GM13976 (cell line): ENCODE measurements at regions not wholly inside any gene's neighbourhood (a gene's known extent, or its start where the extent isn't known, plus 50 kb on each side); places are given as distances from the start of the nearest gene placed in this dataset.
"Not testable (repeated sequence)": the region's sequence is repeated elsewhere in the genome, so short reads cannot be mapped to it uniquely, and the experiment has no call there.

ENCODE experiments used
- DNase-seq: peaks from one replicate; pipeline ENCODE4 v3.0.0; 2012; ENCODE audit warnings: low spot score
- in situ Hi-C: fragments of 300-500 bp; cut with MboI; formaldehyde crosslinking; loops from one replicate; pipeline ENCODE4 v1.12.0; 2022; ENCODE audit warnings: low sequenced_read_pairs, mixed read lengths, inconsistent platforms; ENCODE audit not compliant: unreplicated experiment
- TF ChIP-seq, protein P1 (sequence below): IDR thresholded peaks from 2 replicates; pipeline ENCODE4 v1.5.1; 2012; ENCODE audit warnings: borderline replicate concordance, mild to moderate bottlenecking; ENCODE audit not compliant: insufficient read depth; ENCODE audit errors: extremely low read depth, missing control alignments, control extremely low read depth

- in situ Hi-C loops, result loop anchor here (25.0 kb wide), 1 partner anchor 323 kb away; the partner anchor contains the start of gene TLE3
- TF ChIP-seq, protein P1, sequence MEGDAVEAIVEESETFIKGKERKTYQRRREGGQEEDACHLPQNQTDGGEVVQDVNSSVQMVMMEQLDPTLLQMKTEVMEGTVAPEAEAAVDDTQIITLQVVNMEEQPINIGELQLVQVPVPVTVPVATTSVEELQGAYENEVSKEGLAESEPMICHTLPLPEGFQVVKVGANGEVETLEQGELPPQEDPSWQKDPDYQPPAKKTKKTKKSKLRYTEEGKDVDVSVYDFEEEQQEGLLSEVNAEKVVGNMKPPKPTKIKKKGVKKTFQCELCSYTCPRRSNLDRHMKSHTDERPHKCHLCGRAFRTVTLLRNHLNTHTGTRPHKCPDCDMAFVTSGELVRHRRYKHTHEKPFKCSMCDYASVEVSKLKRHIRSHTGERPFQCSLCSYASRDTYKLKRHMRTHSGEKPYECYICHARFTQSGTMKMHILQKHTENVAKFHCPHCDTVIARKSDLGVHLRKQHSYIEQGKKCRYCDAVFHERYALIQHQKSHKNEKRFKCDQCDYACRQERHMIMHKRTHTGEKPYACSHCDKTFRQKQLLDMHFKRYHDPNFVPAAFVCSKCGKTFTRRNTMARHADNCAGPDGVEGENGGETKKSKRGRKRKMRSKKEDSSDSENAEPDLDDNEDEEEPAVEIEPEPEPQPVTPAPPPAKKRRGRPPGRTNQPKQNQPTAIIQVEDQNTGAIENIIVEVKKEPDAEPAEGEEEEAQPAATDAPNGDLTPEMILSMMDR, result no peak
- DNase-seq, result no peak
Observed at GRCh38 chr15:69763831-69764230, 311.2 kb downstream of the RPLP1 start.

DNA sequence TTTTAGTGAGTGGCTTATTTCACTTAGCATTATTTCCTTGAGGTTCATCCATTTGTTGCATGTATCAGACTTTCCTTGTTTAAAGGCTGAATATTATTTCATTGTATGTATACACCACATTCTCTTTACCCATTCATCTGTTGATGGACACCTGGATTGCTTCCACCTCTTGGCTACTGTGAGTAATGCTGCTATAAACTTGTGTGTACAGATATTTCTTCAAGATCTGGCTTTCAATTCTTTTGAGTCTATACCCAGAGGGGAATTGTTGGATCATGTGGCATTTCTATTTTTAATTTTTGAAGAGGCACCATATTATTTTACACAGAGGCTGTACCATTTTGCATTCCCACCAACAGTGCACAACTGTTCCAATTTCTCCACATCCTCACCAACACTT, 313.5 kb downstream of the RPLP1 start:
- DNase-seq, result no peak
- TF ChIP-seq, protein P1, result no peak
- in situ Hi-C loops, result loop anchor here (25.0 kb wide), 1 partner anchor 321 kb away; the partner anchor contains the start of gene TLE3

DNA sequence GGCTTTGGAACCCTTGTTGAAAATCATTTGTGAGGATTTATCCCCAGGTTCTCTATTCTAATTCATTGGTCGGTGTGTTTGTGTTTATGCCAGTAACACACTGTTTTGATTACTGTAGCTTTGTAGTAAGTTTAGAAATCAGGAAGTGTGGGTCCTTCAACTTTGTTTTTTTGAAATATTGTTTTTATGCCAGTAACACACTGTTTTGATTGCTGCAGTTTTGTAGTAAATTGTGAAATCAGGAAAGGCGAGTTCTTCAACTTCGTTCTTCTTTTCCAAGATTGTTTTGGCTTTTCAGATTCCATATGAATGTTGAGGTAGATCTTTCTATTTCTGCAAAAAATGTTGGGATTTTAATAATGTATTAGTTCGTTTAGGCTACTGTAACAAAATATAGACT, 314.6 kb downstream of the RPLP1 start:
- in situ Hi-C loops, result loop anchor here (25.0 kb wide), 1 partner anchor 320 kb away; the partner anchor contains the start of gene TLE3
- DNase-seq, result no peak
- TF ChIP-seq, protein P1, result no peak

DNA sequence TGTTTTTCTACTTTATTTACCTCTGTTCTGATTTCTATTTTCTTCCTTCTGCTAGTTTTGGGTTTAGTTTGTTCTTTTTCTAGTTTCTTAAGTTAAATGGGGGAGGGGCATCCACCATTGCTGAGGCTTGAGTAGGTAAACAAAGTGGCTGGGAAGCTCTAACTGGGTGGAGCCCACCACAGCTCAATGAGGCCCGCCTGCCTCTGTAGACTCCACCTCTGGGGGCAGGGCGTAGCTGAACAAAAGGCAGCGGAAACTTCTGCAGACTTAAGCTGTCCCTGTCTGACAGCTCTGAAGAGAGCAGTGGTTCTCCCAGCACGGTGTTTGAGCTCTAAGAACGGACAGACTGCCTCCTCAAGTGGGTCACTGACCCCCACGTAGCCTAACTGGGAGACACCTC, 316.7 kb downstream of the RPLP1 start:
- DNase-seq, result not testable (repeated sequence)
- in situ Hi-C loops, result loop anchor here (25.0 kb wide), 1 partner anchor 318 kb away; the partner anchor contains the start of gene TLE3

GRCh38 chr15:69774258-69774657, 321.6 kb downstream of the RPLP1 start:
- DNase-seq, result not testable (repeated sequence)
- in situ Hi-C loops, result loop anchor here (25.0 kb wide), 1 partner anchor 313 kb away; the partner anchor contains the start of gene TLE3

- not testable (repeated sequence) for DNase-seq
- in situ Hi-C loops, result loop anchor here (25.0 kb wide), 1 partner anchor 313 kb away; the partner anchor contains the start of gene TLE3
Observed at GRCh38 chr15:69774711-69775110, 322.1 kb downstream of the RPLP1 start.

GRCh38 chr15:69777356-69777755, 320.4 kb downstream of the TLE3 start:
- in situ Hi-C loops, result no loop called here
- DNase-seq, result no peak
- TF ChIP-seq, protein P1, result no peak

GRCh38 chr15:69780374-69780773, 317.3 kb downstream of the TLE3 start:
- in situ Hi-C loops, result no loop called here
- TF ChIP-seq, protein P1, result no peak
- DNase-seq, result no peak

DNA sequence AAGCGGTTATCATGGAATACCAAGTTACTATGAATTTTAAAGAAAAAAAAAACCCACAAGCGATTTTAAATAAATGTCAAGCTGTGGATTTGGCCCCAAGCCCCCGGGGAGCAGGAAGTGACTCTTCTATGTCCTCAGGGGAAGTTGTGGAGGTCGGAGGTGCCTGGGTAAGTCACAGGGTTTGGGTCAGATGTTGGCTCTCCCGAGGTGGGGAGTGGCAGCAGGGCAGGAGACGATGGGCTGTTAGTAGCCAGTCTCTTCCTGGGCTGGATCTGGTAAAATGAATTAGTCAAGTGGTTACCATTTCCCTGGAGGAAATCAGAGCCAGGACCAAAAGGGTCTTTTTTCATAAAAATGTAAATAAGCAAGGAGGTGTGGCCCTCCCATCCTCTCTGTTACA, 316.7 kb downstream of the TLE3 start:
- no peak for DNase-seq
- in situ Hi-C loops, result no loop called here
- TF ChIP-seq, protein P1, result no peak
